HG03460 (cell line): ENCODE measurements at regions not wholly inside any gene's neighbourhood (a gene's known extent, or its start where the extent isn't known, plus 50 kb on each side); places are given as distances from the start of the nearest gene placed in this dataset.

Experiments used
- ATAC-seq: cut with Tn5 transposase; IDR thresholded peaks from one replicate; pipeline ENCODE4 v1.9.1; 2021; ENCODE audit not compliant: unreplicated experiment

DNA sequence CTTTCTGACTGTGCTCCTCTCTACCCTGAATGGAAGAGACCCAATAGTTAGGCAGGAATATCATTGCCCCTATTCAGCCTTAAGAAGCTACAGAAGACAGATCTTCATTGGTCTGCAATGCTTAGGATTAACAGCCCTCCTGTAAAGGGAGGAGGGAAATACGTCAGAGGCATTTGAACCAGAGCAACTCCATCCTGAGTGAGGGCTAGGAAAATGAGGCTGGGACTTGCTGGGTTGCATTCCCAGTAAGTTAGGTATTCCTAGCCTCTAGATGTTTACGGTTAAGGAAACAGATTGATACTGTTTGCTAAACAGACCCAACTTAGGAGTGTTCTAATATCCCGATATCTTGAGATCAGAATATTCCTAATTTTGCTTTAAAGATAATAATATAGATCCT is 63.5 kb downstream of the PCDH18 start:
- ATAC-seq = no peak

GRCh38 chr4:137467537-137467936 is 64.8 kb downstream of the PCDH18 start:
- ATAC-seq = no peak

- no peak for ATAC-seq
Measured at GRCh38 chr4:137463377-137464003, 68.8 kb downstream of the PCDH18 start.

GRCh38 chr4:137455647-137456321 is 76.5 kb downstream of the PCDH18 start:
- no peak for ATAC-seq

DNA sequence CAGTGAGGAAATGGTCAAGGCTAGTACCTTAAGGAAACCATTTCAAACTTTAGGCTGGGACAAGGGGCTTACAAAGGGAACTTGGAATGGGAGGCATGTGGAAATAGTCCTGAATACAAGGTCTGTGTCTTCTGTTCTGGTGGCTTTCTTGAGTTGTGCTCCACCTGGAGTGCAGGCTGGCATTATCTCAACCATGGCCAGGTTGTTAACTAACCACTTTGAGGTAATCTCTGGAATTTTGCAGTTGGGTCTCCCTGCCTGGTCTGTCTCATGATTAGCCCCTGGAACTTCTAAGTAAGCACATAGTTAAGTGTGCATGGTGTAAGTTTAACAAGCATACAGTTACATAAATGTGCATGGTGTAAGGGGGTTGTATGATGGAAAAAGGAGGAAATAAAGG is 77.5 kb downstream of the PCDH18 start:
- ATAC-seq = no peak

DNA sequence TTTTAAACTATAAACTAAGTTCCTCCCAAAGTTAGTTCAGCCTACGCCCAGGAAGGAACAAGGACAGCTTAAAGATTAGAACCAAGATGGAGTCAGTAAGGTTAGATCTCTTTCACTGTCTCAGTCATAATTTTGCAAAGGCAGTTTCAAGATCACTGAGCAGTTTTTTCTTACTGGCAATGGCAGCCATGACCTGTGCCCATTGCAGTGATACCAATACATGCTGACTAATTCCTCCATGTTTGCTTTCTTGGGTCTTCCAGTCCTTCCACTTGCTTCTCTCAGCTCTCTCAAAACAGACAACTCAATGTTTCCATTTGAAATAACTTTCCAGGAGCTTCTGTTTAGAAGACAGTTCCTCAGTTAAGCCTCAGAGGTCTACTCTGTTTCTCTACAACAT is 79.5 kb downstream of the PCDH18 start:
- ATAC-seq = no peak

DNA sequence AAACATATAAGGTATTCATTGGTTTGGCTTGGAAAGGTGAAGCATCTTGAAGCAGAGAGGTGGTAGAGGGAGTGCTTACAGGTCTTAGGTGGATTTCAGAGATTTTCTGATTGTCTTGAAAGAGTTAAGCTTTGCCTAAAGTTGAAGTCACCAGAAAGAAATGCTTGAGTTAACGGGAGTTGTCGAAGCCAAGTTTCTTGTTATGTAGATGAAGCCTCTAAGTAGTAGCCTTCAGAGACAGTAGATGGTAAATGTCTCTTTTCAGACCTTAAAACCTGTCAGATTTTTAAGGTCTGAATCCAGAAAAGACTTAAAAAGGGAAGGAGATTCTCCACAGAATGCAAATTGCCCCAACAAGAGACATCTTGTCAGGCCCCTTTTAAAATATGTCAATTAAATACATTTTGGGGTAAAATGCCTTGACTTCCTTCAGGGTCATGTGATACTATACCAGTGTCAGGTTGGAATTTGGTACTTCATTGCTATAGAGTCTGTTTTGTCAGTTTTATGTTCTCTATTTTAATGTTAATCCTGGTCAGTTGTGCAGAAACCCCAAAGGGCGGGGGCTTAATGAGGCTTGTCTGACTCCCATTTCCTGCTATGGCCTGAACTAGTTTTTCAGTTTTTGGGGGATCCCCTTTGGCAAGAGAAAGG is 81.0 kb downstream of the PCDH18 start:
- no peak for ATAC-seq

- no peak for ATAC-seq
Measured at GRCh38 chr4:137448402-137448801, 83.9 kb downstream of the PCDH18 start.

DNA sequence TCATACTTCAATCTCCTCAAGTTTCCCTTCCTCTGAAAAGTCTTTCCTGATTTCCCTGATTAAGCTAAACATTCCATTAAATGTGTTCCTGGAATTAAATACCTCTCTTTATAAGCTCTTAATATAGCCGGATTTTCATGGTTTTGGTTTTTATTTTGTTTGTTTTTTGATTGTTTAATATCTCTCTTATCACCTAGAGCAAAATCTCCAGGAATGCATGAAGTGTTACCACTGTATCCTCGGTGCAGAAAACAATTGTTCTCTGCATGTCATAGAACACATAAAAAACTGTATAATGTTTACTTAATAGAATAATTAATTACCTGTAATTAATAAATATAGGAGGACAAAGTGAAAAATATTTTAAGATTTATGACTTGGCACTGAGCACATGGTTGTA is 86.2 kb downstream of the PCDH18 start:
- ATAC-seq = no peak

DNA sequence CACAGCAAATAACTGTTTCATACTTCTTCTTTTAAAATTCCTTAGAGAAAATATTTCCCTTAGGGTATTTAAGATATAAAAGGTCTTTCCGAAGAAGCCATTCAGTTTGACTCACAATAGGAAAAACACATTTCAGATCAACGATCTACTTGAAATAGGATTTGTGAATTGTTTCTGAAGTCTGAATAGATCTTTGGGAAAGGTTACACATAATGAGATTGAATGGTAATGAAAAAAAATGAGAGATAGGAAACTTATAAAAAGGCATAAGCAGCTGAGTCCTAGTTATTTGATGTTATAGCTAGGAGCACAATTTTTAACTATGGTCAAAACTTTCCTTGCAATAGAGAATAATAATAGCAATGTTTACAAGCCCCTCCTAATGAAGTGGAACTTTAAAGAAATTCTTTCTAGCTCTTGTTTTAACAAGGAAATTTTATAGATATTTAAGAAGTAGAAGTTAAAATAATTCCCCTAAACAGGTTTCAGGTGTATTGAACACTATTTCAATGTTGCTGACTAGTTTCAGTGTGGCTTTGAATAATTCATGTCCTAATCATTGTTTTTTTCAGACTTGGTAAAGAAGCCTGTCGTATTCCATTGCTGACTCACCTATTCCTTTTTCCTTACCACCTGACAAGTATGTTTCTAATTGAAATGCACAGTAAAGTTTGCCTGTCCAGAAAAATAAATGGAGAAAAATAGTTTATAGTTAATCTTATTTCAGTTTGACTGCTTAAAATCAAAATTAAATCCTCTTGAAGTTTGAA is 89.1 kb downstream of the PCDH18 start:
- ATAC-seq = no peak

DNA sequence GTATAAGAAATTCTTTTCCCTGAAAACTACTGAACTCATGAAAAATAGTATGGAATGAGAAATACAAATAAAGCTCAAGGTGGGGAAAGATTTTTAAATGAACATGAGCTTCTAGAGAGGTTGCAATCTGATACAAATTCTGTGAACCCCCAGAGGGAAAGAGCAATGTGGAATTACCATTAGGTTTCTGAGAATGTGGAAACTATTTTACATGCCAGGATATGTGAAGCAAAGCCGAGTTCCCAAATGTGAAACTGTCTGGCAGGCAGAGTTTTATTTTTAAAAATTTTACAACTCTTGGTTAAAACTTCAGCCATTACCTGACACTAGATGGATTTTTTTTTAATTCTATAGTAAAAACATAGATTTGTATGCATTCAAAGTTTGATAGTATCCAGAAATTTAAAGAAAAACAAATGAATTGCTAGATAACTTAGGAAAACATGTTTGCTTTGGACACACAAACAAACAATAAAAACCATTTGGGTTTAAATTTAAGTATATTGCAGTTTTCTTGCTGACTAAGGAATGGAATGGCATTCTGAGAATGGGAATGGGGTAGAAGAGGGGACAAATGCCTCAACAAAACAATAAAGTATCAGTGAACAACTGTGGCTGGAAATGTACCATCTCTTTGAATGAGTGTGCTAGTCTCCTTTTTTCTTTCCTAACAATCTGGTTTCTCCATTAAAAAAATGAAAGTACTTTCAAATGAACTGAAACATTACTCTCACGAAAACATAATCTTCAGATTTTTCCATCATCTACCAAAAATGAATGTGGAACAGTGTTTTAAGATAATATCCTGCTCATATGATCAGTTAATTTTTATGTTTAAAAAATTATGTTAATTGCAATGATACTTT is 99.6 kb downstream of the PCDH18 start:
- ATAC-seq = no peak

DNA sequence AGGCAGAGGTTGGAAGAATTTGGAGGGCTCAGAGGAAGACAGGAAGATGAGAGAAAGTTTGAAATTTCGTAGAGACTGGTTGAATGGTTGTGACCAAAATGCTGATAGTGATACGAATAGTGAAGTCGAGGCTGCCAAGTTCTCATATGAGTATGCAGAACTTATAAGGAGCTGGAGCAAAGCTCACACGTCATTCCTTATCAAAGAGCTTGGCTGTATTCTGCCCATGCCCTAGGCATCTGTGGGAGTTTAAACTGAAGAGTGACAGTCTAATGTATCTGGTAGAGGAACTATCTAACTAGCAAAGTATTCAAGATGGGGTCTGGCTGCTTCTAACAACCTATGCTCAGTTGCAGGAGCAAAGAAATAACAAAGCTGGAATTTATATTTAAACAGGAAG is 102.1 kb downstream of the PCDH18 start:
- no peak for ATAC-seq

GRCh38 chr4:137427411-137427810 is 104.9 kb downstream of the PCDH18 start:
- ATAC-seq = no peak

DNA sequence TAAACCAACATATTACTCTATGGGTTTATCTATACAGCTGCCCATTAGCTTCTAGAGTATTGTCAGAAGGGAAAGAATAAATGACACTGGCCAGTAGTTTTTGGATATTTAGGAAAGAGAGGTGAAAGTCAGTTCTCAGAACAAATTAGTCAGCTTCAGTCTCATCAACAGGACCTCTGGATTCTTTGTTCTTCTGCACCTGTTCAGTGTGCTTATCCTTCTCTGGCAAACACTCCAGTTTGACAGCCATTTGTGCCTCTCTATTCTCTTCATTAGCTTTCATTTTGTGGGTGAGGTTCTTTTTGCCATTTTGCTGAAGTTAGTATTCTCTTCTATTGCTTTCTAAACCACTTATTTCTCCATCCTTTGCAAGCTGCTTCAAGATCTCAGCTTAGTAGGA is 107.0 kb downstream of the PCDH18 start:
- ATAC-seq = no peak

DNA sequence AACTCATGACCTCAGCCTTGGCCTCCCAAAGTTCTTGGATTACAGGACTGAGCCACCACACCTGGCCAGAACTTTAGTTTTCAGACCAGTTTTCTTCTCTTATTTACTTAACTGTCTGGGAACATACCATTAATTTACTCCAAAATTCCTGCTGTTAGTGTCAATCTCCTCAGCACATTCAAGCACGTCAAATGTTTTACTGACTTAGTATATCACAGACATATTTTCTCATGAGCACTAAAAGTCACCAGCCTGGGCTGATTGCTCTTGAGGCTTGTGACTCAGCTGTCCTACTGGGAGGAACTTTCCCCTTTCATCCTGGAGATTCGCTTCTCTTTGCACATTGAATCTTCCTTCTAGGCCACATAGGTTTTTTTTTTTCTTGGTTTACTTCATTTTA is 109.6 kb downstream of the PCDH18 start:
- no peak for ATAC-seq

DNA sequence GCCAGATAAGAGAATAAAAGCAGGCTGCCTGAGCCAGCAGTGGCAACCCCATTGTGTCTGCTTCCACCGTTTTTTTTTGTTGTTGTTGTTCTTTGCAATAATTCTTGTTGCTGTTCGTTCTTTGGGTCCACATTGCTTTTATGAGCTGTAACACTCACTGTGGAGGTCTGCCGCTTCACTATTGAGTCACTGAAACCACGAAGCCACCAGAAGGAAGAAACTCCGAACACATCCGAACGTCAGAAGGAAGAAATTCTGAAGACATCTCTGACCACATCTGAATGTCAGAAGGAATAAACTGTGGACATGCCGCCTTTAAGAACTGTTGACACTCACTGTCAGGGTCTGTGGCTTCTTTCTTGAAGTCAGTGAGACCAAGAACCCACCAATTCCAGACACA is 110.5 kb downstream of the PCDH18 start:
- ATAC-seq = no peak

DNA sequence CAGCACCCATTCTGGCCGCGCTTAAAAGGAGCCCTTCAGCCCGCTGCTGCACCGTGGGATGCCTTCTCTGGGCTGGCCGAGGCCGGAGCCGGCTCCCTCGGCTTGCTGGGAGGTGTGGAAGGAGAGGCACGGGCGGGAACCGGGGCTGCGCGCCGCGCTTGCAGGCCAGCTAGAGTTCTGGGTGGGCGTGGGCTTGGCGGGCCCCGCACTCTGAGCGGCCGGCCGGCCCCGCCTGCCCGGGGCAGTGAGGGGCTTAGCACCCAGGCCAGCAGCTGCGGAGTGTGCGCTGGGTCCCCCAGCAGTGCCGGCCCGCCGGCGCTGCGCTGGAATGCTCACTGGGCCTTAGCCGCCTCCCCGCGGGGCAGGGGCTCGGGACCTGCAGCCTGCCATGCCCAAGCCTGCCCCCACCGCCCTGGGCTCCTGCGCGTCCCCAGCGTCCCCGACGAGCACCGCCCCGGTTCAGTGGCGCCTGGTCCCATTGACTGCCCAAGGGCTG is 111.3 kb downstream of the PCDH18 start:
- ATAC-seq = no peak

DNA sequence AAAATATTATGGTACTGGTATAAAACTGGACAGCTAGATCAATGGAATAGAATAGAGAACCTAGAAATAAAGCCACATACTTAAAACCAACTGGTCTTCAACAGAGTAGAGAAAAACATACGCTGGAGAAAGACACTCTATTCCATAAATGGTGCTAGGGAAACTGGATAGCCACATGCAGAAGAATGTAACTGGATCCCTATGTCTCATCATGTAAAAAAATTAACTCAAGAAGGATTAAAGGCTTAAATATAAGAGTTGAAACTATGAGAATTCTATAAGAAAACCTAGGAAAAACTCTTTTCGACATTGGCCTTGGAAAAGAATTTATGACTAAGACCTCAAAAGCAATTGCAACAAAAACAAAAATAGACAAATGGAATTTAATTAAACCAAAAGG is 114.6 kb downstream of the PCDH18 start:
- ATAC-seq = no peak

GRCh38 chr4:137414802-137415201 is 117.5 kb downstream of the PCDH18 start:
- ATAC-seq = no peak

GRCh38 chr4:137408527-137409177 is 123.6 kb downstream of the PCDH18 start:
- ATAC-seq = no peak
